ENCODE measurements at regions not wholly inside any gene's neighbourhood (a gene's known extent, or its start where the extent isn't known, plus 50 kb on each side); places are given as distances from the start of the nearest gene placed in this dataset.

DNA sequence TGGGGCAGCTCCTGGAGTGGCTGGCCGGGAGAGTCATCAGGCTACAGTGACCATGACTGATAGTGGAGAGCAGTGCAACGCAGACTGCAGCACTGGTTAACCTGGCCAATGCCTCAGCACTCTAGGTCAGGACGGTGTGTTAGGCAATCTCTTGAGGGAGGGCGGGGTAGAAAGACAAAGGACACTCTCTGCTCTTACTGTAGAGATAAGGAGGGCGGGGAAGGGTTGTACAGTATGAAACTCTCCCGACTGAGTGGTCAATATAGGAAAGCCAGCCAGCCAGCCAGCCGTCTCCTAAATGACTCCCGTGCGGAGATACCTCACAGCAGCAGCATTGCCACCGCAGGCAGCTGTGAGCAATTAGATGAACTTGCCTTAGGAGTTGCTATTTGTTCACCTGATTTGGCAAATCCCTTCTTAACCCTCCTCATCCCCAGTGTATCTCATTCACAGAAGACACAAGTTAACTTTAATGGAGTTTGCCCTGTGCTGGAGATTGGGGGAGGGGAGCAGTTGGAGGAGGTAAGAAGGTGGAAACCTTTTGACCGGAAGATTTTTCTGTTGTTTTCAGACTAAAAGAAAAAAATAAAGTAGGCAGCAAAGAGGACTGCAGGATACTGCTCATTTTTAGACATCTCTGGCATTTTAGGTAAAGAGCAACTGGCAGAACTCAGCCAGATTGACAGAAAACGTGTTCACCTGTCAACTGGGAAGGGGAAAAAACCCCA lies 330.5 kb downstream of the HNRNPD start:
- in situ Hi-C loops (cut with HindIII; ENCODE audit: low sequenced_read_pairs), result no loop called here

DNA sequence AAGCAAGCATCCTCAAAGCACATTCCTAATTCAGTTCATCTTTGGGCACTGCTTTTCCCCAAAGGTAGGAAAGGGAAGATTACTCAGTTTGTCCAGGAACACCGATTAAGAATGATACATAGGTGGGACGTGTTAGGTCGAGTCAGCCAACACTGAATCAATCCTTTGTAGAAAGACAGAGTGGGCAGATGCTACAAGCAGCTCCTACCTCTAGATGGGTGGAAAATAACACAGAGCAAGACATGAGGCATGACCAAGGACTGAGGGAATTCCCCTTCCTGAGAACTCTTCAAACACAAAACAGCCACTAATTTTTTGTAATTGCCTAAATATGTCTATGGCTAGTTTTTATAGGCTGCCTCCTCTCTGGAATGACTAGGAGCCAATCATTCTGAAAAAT lies 331.7 kb downstream of the HNRNPD start:
- in situ Hi-C loops (cut with HindIII; ENCODE audit: low sequenced_read_pairs), result no loop called here

DNA sequence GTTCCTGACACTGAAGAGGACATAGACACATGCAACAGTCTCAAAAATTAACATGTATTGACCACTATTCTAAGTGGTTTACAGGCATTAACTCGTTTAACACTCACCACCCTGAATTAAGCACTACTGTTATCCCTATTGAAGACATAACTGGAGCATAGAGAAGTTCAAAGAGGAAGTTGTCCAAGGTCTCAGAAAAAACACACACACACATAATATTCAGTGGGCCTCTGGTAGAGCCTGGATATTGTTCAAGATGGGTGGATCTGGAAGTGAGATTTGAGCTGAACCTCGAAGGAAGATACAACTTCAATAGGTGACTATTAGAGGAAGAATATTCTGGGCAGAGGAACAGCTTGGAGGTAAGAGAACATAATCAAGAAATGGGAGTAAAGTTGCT lies 334.9 kb downstream of the HNRNPD start:
- in situ Hi-C loops (cut with HindIII; ENCODE audit: low sequenced_read_pairs), result no loop called here

DNA sequence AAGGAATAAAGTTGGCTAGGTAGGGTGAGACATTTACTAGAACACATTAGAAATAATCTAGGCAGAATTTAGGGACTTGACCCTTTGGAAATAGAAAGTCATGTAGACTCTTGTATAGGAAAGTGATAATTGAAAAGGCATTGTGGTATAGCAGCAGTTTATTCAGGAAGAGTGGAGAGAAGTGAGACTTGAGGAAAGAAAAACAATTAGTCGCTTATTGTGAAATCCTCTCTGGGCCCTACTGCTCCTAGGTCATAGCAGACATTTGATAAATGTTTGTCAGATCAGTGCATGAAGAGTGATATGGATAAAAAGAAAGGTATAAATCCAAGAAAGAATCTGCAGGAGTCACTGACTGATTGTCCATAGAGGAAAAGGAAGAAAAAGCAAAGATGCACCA lies 337.6 kb downstream of the HNRNPD start:
- in situ Hi-C loops (cut with HindIII; ENCODE audit: low sequenced_read_pairs), result no loop called here

DNA sequence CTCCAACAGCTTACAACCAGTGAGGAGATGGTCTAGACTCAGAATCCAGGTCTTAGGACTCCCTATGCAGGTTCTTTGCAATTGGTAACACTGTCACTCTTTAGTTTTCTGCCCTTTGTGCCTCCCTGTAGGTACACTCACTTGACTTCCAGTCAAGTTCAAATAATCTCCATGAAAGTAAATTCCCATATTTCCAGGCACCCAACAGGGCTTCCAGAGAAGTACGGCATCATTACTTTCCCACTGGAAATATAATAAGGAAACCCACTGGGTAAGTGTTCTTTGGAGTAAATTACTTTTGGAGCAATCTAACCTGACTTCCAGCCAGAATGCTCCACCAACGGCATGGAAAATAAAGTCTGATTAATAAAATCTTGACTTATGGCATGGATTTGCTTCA lies 338.9 kb downstream of the HNRNPD start:
- in situ Hi-C loops (cut with HindIII; ENCODE audit: low sequenced_read_pairs), result no loop called here

DNA sequence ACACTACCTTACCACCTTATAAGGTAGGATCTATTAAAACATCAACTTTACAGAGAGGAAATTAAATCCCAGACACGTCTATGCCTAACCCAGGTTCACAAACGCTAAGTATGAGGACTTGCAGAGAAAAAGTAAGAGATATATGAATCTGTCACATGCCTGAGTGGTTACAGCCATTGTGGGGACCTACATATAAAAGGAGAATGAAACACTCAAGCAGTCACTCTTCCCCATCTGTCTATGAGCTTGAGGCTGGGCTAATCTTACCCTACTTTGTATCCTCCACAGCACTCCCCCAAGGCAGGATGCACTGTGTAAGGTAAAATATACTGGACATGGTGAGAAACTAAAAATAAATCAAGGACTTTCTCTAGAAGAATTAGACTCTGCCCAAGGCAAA lies 339.9 kb downstream of the HNRNPD start:
- in situ Hi-C loops (cut with HindIII; ENCODE audit: low sequenced_read_pairs), result no loop called here

DNA sequence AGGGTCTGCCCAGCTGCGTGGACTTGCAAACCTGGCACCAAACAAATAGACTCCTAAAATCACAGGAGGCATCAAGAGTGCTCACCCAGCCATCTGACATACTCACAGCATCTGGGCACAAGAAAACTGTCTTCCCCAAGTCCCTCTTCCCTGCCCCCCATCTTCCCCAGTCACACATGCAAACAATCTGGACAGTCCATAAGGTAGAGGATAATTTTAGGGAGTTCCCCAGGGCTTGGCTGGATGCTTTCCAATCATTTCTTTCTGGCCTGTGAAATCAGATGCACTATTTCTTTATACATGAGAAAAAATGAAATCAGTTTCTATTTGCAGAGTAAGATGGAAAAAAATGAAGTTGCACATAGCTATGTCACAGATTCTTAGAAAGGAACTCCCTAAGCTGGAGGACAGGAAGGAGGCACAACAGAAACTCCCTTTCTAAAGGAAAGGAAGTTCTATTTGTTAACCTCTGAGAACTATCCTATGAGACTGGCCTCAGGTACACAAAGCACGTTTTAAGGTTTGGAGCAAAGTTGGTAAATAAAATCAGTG lies 342.3 kb downstream of the HNRNPD start:
- in situ Hi-C loops (cut with HindIII; ENCODE audit: low sequenced_read_pairs), result no loop called here

DNA sequence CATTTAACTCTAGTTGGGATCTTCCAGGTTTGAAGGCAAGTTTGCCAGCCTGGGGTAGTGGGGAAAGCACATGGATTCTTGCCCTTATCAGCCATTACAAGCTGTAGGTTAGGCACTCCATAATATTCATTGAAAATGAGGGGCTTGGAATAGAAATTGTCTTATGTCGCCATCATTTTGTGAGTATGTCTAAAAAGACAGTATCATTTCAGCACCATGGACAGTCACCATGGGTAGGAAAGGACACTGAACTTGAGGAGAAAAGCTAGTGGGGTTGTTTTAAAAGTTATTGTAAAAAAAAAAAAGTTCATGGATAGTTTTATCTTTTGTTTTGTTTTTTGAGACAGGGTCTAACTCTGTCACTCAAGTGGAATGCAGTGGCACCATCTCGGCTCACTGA lies 356.1 kb downstream of the HNRNPD start:
- in situ Hi-C loops (cut with HindIII; ENCODE audit: low sequenced_read_pairs), result loop anchor here (5.0 kb wide), 1 partner anchor 45 kb away; no protein-coding TSS in a partner anchor

DNA sequence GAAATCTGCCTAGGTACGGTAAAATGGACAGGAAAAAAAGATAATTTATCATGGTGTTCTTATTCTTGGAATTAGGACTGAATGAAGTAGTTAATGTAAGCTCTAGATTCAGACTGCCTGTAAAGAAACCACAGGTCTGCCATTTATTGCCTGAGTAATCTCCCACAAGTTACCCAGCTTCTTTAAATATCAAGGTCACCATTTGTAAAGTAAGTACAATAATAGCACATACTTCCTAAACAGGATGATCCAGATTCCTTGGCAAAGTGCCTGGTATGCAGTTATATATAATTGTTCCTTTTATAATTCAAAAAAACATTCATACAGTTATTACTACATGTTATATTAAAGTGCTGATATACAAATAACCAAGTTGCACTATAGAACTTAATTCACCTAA lies 368.6 kb downstream of the HNRNPD start:
- in situ Hi-C loops (cut with HindIII; ENCODE audit: low sequenced_read_pairs), result no loop called here

DNA sequence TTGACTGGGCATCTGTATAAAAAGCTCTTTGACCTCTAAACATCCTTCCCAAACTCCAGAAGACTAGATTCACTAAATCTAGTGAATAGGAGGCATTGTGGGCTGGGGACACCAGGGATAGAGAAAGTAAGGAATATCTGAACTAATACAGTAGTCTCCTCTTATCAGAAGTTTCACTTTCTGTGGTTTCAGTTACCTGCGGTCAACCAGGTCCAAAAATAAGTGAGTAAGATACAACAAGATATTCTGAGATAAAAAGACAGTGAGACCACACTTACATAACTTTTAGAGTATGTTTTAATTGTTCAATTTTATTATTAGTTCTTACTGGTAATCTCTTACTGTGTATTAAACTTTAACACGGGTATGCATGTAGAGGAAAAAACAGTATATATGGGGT lies 376.5 kb downstream of the HNRNPD start:
- in situ Hi-C loops (cut with HindIII; ENCODE audit: low sequenced_read_pairs), result no loop called here

DNA sequence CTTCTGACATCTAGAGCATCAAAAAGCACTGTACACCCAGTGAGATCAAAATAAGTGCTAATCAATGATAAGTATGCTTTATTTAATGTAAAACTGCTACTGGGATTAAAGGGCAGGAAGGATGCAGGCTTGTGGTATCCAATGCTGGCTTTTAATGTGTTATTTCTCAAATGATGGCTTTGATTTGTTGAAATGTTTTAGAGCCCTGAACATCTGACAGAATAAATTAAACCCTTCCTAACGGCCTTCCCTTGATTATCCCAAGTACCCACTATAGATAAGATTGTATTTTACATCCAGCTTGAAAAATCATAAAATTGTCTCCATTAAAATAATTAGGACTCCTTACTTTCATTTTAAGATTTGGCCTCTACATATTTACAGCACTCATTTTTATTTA lies 382.9 kb downstream of the HNRNPD start:
- in situ Hi-C loops (cut with HindIII; ENCODE audit: low sequenced_read_pairs), result no loop called here

DNA sequence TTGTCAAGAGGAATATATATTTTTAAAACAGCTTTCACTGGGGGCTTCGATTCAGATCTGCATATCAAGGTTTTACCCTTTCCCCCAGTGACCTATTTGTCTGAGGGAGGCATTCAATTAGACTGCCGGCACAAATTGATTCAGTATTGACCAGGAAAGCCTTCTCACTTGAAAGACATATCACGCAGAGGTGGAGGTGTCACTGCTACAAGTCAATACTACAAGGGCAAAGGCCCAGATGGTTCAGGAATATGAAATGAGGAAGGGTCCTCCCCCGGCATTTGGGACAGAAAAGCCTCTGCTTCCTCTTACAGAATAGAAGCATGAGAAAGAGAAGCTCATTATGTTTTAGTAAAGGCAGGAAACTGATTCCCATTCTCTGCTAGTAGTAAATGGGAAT lies 383.6 kb downstream of the HNRNPD start:
- in situ Hi-C loops (cut with HindIII; ENCODE audit: low sequenced_read_pairs), result no loop called here

DNA sequence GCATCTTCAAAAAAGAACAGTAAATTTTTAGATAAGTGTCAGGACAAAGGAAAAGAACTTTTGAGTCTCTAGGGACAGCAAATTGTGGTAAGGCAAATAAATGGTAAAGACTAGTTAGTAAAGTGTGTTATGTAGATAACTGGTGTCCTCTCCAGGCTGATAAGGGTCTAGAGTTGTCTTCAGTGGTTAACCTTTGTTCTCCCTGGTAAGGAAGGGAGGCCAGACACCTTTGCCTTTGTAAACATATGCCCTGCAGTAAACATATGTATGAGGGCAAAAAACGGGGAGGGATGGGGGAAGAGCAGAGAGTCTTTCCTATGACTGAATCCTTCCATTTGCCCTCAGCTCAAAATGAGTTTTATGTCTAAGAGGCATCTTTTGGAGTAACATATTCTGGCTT lies 384.6 kb downstream of the HNRNPD start:
- in situ Hi-C loops (cut with HindIII; ENCODE audit: low sequenced_read_pairs), result no loop called here

DNA sequence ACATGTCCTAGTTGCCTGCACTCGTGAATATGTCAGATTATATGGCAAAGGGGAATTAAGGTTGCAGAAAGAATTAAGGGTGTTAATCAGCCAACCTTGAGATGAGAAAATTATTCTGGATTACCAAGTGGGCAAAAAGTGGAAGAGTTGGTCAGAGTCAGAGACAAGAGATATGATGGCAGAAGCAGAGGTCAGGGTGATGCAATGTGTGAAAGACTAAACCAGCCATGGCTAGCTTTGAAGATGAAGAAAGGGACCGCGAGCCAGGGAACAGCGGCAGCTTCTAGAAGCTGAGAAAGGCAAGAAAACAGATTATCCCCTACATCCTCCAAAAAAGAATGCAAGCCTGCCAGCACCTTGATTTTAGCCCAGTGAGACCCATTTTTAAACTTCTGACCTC lies 385.6 kb downstream of the HNRNPD start:
- in situ Hi-C loops (cut with HindIII; ENCODE audit: low sequenced_read_pairs), result no loop called here

DNA sequence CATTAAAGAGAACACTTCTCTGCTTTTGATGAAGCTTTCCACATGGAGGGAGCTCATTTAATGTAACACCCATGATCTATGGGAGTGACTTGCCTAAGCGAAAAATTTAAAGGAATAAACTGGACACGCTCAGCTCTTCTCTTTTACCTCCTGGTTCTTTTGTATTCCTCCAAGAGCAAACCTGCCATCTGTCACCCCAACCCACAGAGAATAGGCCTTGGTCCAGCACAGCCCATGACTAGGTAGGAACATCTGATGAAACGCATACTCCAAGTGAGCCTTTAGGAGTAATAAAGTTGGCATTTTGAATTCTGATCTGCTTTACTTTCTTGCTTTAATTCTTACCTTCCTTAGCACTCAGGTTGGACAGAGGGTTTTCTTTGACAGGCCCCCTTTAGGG lies 389.0 kb downstream of the HNRNPD start:
- in situ Hi-C loops (cut with HindIII; ENCODE audit: low sequenced_read_pairs), result no loop called here

DNA sequence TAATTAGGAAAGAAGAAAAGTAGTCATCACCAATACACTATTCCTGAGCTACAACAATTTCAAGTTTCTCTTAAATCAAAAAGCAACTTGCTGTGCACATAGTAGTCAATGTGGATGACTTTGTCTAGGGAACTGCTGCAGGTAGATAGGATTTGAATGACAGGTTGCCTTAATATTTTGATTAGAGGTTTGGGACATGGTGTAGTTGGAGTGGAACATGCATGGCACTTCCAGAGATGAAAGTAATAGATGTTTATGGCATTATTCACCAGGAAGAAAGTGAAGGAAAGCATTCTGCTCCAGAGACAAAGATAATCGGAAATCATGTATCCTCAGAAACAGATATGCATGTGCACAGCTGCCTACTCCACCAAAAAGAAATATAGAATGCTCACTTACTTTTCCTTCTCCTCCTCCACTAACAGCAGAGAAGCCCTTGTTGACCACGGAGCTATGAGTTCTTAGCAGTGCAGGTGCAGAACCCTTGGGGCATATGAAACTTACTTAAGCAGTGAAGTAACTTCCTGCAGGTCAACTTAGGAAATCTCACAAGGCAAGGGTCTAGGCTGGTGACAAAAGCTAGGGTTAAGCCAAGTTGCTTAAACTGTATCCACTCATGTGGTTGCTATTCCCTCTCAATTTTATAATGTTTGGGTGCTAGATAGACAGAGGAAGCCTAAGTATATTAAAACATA lies 390.8 kb downstream of the HNRNPD start:
- in situ Hi-C loops (cut with HindIII; ENCODE audit: low sequenced_read_pairs), result no loop called here

DNA sequence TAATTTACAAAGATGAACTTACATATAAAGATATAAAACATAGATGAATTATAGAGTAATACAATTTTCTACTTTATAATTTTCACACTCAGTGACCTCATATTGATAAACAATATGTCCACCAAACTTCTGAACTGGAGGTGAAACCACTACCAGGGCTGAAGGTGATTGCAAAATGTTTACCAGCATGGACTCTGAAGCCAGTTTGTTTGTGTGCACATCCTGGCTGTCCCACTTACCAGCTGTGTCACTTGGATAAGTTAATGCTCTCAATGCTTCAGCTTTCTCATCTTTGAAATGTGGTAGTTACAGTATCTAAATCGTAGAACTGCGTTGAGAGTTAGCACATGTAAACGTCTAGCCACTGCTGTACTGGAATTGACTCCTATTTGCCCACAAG lies 392.6 kb downstream of the HNRNPD start:
- in situ Hi-C loops (cut with HindIII; ENCODE audit: low sequenced_read_pairs), result no loop called here

DNA sequence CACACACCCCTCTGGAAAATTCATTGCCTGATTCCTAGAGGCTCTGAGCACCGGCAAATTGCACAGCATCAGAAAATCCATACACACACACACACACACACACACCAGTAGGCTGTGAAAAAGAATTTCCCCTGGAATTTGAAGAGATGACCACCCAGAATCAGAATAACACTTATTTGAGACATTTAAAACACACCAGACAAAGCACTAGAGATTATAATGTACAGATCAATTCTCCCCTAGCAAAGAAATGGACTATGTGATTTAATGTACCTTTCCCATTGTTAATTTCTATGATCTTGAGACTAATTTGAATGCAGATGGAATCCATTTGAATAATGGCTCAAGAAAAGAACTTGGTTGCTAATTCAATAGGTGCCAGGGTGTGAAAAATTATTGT lies 399.3 kb downstream of the HNRNPD start:
- in situ Hi-C loops (cut with HindIII; ENCODE audit: low sequenced_read_pairs), result no loop called here

DNA sequence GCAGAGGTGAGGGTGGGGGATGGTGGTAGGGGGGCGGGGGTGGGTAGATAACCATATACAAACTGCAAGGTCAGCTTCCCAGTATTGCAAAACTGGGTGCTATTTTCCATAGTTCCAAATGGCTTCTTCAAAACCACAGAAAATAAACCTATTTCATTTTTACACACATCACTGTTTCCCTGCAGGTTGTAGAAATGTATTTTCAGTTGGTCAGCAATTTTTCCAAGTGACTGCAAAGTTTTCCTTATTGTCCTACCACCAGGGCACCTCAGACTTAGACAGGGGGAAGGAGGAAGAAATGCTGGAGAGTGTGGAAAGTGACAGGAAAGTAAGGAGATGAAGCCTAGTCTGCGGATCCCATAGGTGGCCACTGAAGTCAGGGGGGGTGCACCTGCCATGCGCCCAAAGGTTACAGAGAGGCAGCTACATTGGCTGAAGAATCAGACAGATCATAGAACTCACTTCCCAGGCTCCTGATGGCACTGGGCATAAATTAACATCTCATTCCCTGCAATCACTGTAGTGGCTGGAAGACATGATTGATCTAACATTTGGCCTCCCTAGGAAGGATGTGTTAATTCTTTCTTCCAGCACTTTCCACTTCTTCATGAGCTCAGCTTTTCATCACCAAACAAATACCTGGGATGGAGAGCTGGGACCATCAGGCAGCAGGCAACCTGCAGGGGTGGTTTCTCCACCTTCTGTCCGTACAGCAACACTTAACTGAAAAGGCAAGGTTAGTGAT lies 402.0 kb downstream of the HNRNPD start:
- in situ Hi-C loops (cut with HindIII; ENCODE audit: low sequenced_read_pairs), result no loop called here

DNA sequence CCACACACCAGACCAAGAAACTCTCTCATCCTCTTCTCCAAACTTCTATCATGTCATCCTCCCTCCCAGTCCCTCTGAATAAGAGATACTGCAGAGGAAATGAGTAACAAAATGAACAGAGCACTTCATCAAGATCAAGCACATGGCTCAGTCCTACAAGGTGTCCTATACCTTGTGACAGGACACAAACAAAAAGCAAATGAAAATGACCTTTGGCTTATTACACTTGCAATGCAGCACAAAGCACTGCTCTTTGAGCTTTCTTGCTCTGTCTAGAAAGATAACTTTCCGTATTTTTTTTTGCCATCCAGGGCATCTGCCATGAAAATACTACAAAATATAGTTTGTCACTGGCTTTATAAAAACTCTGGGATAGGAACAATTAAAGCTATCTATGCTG lies 402.7 kb downstream of the HNRNPD start:
- in situ Hi-C loops (cut with HindIII; ENCODE audit: low sequenced_read_pairs), result no loop called here

DNA sequence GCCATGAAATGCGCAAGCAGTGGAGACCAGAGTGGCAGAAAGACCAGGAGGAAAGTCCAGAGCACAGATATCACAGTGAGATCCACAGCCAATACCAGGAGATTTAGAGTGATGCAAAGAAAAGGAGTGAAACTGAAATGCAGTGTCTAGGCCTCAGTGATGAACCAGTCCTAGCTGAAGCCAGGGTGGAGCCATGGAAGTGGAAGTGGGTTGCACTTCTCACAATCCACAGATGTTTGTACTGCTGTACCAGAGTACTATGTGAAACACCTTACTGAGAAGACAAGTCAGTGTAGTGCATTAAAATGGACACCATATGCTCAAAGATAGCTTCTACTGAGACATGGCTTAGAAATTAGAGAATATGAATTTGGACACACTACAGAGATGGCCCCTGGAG lies 403.3 kb downstream of the HNRNPD start:
- in situ Hi-C loops (cut with HindIII; ENCODE audit: low sequenced_read_pairs), result no loop called here

DNA sequence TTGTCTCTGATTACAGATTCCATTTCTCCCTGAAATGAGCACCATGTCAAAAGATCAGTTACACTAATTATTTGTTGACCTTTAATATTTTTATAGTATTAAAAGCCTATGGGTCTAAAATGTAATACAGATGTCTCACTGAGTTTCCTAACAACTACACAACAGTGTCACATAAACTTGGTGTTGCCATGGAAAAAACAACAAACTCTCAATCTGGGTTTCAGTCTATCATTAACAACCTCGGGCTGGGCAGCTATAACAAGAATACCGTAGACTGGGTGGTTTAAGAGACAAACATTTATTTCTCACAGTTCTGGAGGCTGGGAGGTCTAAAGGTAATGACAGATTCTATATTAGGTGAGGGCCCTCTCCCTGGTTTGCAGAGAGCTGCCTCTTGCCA lies 407.1 kb downstream of the HNRNPD start:
- in situ Hi-C loops (cut with HindIII; ENCODE audit: low sequenced_read_pairs), result no loop called here

Measured in endothelial cell of hepatic sinusoid (primary cell).